NB4 (cell line): ENCODE measurements at regions not wholly inside any gene's neighbourhood (a gene's known extent, or its start where the extent isn't known, plus 50 kb on each side); places are given as distances from the start of the nearest gene placed in this dataset.

ENCODE experiments used
- MYC ChIP-seq: IDR thresholded peaks from 2 replicates; pipeline ENCODE4 v1.6.1; 2011; ENCODE audit warnings: low read depth, low read length
- POLR2A ChIP-seq: IDR thresholded peaks from 2 replicates; pipeline ENCODE4 v1.6.1; 2011; ENCODE audit warnings: mild to moderate bottlenecking; ENCODE audit not compliant: insufficient read length; ENCODE audit errors: extremely low read depth
- TF ChIP-seq, protein P1 (sequence below): IDR thresholded peaks from one replicate; pipeline ENCODE4 v1.5.1; 2012; ENCODE audit warnings: low read depth, low read length

DNA sequence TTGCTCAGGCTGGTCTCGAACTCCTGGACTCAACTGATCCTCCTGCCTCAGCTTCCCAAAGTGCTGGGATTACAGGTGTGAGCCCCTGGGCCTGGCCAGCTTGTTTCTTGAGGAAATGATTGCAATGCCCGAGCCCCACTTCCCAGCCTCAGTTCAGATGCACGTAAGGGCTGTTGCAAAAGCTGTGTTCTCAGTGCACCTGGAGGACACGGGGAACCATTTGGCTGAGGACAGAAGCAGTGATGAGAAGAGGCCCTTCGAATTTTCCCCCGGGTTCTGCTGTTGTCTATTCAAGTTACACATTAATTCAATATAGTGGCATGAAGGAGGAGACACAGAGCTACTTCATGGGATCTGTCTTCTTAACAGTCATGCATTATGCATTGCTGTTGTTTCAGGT lies 78.8 kb upstream of the WDR26 start:
- TF ChIP-seq POLR2A = no peak
- TF ChIP-seq, protein P1, sequence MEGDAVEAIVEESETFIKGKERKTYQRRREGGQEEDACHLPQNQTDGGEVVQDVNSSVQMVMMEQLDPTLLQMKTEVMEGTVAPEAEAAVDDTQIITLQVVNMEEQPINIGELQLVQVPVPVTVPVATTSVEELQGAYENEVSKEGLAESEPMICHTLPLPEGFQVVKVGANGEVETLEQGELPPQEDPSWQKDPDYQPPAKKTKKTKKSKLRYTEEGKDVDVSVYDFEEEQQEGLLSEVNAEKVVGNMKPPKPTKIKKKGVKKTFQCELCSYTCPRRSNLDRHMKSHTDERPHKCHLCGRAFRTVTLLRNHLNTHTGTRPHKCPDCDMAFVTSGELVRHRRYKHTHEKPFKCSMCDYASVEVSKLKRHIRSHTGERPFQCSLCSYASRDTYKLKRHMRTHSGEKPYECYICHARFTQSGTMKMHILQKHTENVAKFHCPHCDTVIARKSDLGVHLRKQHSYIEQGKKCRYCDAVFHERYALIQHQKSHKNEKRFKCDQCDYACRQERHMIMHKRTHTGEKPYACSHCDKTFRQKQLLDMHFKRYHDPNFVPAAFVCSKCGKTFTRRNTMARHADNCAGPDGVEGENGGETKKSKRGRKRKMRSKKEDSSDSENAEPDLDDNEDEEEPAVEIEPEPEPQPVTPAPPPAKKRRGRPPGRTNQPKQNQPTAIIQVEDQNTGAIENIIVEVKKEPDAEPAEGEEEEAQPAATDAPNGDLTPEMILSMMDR = no peak
- no peak for TF ChIP-seq MYC
